ENCODE measurements at regions not wholly inside any gene's neighbourhood (a gene's known extent, or its start where the extent isn't known, plus 50 kb on each side); places are given as distances from the start of the nearest gene placed in this dataset.

DNA sequence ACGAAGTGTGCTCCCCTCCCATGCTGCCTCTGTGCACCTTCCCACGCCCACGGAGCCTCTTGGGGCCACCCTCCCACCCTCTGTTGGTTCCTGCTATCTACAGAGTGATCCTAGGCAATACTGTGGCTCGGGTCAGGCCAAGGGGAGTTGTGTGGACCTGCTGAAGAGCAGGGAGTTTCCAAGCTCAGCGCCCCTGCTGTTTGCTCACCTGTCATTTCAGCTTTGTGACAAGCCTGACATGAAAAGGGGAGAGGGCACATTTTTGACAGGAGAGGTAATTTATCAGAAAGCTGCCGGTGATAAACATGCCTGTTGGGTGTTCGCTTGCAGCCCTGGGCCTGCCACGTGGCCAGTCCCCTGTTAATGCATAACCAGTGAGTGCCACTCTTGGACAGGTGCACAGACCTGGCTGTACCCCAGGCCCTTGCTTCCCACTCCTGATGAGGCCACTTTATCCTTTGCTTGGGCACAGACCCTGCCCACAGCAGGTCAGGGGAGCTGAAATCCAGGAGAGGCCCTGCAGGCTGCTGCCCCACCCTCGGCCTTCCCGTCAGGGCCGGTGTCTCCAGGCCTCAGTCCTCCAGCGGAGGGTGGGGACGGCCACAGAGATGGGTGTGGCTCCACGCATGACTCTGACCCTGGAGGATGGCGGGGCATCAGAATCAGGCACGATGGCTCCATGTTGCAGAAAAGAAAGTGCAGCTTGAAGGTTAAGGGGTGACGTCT lies 201.5 kb upstream of the GPR12 start:
- FAIRE-seq (no peak), DNase-seq (ENCODE audit: insufficient read length) (no peak)
- TF ChIP-seq POLR2A (IDR thresholded peaks at IDR 0.05; ENCODE audit: low read depth, low read length) (no peak), POLR2AphosphoS5 (IDR thresholded peaks at IDR 0.05; ENCODE audit: low read depth, low read length) (no peak), TAF1 (IDR thresholded peaks at IDR 0.05; ENCODE audit: borderline replicate concordance, low read depth, low read length) (no peak)

DNA sequence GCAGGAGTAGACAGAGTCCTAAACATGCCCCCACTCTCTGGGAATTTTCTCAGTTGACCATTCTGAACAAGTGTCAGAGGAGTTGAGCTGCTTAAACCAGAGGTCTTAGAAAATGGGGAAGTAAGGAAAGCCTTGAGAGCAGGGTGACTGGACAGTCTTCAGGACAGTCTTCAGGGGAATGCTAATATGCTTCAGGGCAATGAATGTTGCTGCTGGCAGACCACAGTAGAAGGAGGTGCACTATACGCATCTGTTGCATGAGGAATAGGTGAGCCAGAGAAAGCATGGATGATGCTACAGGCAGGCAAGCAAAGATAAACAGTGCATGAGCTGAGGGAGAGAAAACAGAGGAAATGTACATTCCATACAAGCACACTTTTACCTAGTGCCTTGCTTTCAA lies 196.6 kb upstream of the GPR12 start:
- DNase-seq (ENCODE audit: insufficient read length) (no peak), FAIRE-seq (no peak)
- TF ChIP-seq POLR2AphosphoS5 (IDR thresholded peaks at IDR 0.05; ENCODE audit: low read depth, low read length) (no peak), TAF1 (IDR thresholded peaks at IDR 0.05; ENCODE audit: borderline replicate concordance, low read depth, low read length) (no peak), POLR2A (IDR thresholded peaks at IDR 0.05; ENCODE audit: low read depth, low read length) (no peak)

- FAIRE-seq (no peak), DNase-seq (ENCODE audit: insufficient read length) (no peak)
Measured at GRCh38 chr13:26956522-26957142, 196.0 kb upstream of the GPR12 start.

DNA sequence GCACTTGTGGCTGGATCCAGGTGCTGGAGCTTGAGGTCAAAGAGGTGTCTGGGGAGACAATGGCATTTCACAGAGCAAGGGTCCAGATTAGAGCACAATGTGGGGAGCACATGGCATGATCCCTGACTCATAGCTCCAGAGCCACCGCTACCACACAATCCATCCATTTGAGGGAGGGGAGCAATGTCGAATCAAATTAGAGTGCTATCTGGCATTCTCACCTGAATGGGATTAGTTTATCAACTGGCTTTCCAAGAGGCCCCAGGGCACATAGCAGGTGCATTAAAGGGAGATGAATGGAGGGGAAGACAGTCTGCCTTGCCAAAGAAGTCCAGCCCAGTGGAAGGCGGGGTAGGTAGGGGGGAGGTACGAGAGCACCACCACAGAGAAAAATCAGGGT lies 194.4 kb upstream of the GPR12 start:
- FAIRE-seq (no peak), DNase-seq (ENCODE audit: insufficient read length) (no peak)

More at GRCh38 chr13:26956522-26957142, 196.0 kb upstream of the GPR12 start:
- TF ChIP-seq POLR2A (IDR thresholded peaks at IDR 0.05; ENCODE audit: low read depth, low read length) (no peak), TAF1 (IDR thresholded peaks at IDR 0.05; ENCODE audit: borderline replicate concordance, low read depth, low read length) (no peak), POLR2AphosphoS5 (IDR thresholded peaks at IDR 0.05; ENCODE audit: low read depth, low read length) (no peak)

GRCh38 chr13:26953291-26953690 lies 192.7 kb upstream of the GPR12 start:
- TF ChIP-seq TAF1 (IDR thresholded peaks at IDR 0.05; ENCODE audit: borderline replicate concordance, low read depth, low read length) (no peak), POLR2AphosphoS5 (IDR thresholded peaks at IDR 0.05; ENCODE audit: low read depth, low read length) (no peak), POLR2A (IDR thresholded peaks at IDR 0.05; ENCODE audit: low read depth, low read length) (no peak)
- FAIRE-seq: no peak
- DNase-seq (ENCODE audit: insufficient read length): no peak

More for the DNA sequence above, 194.4 kb upstream of the GPR12 start:
- no peak for TF ChIP-seq POLR2AphosphoS5 (IDR thresholded peaks at IDR 0.05; ENCODE audit: low read depth, low read length)

- no peak for FAIRE-seq
- no peak for TF ChIP-seq POLR2AphosphoS5 (IDR thresholded peaks at IDR 0.05; ENCODE audit: low read depth, low read length)
- TF ChIP-seq TAF1 (IDR thresholded peaks at IDR 0.05; ENCODE audit: borderline replicate concordance, low read depth, low read length): no peak
- TF ChIP-seq POLR2A (IDR thresholded peaks at IDR 0.05; ENCODE audit: low read depth, low read length): no peak
Measured at GRCh38 chr13:26952551-26953143, 192.1 kb upstream of the GPR12 start.

DNA sequence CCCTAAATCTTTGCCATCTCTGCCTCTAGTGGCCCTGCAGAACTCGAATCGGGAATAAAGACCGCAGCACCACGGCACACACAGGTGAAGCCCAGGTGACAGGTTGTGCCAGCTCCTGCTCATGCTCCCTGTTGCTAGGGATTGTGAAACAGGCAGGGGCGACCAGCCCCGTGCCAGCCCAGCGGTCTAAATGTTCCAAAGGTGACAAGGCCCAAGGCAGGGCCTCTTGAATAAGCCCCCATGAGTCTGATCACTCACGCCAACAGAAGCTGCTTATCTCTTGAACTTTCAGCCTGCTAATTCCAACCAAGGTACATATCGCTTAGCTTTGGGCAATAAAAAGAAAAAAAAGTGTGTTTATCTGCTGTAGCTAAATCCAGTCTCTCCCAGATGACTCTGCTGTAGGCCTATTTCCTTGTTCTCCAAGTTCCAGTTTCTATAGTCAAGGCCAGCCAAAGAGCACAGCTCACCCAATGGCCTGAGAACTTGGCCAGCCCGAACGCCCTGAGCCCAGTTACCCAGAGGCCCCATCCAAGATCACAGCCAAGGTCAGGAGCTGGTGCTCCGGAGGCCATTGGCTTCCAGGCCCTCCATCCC lies 191.1 kb upstream of the GPR12 start:
- DNase-seq (ENCODE audit: insufficient read length) (no peak), FAIRE-seq (no peak)
- no peak for TF ChIP-seq POLR2AphosphoS5 (IDR thresholded peaks at IDR 0.05; ENCODE audit: low read depth, low read length)
- TF ChIP-seq POLR2A (IDR thresholded peaks at IDR 0.05; ENCODE audit: low read depth, low read length): no peak
- no peak for TF ChIP-seq TAF1 (IDR thresholded peaks at IDR 0.05; ENCODE audit: borderline replicate concordance, low read depth, low read length)

More at GRCh38 chr13:26952551-26953143, 192.1 kb upstream of the GPR12 start:
- DNase-seq (ENCODE audit: insufficient read length): no peak

DNA sequence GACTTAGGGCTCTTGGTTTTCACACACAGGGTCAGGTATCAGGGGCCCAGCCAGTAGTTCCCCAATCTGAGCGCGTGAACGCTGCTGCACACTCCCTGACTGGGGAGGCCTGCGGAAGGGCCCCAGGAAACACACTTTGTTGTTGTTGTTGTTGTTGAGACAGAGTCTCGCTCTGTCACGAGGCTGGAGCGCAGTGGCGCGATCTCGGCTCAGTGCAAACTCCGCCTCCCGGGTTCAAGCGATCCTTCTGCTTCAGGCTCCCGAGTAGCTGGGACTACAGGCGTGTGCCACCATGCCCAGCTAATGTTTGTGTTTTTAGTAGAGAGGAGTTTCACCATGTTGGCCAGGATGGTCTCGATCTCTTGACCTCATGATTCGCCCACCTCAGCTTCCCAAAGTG lies 190.4 kb upstream of the GPR12 start:
- no peak for TF ChIP-seq POLR2A (IDR thresholded peaks at IDR 0.05; ENCODE audit: low read depth, low read length)
- DNase-seq (ENCODE audit: insufficient read length): no peak
- FAIRE-seq: no peak

- DNase-seq (ENCODE audit: insufficient read length) (no peak), FAIRE-seq (no peak)
- TF ChIP-seq POLR2A (IDR thresholded peaks at IDR 0.05; ENCODE audit: low read depth, low read length): no peak
- no peak for TF ChIP-seq POLR2AphosphoS5 (IDR thresholded peaks at IDR 0.05; ENCODE audit: low read depth, low read length)
- no peak for TF ChIP-seq TAF1 (IDR thresholded peaks at IDR 0.05; ENCODE audit: borderline replicate concordance, low read depth, low read length)
Measured at GRCh38 chr13:26950546-26950945, 190.0 kb upstream of the GPR12 start.

GRCh38 chr13:26949701-26950502 lies 189.3 kb upstream of the GPR12 start:
- DNase-seq (ENCODE audit: insufficient read length) (no peak), FAIRE-seq (no peak)
- TF ChIP-seq TAF1 (IDR thresholded peaks at IDR 0.05; ENCODE audit: borderline replicate concordance, low read depth, low read length): no peak

DNA sequence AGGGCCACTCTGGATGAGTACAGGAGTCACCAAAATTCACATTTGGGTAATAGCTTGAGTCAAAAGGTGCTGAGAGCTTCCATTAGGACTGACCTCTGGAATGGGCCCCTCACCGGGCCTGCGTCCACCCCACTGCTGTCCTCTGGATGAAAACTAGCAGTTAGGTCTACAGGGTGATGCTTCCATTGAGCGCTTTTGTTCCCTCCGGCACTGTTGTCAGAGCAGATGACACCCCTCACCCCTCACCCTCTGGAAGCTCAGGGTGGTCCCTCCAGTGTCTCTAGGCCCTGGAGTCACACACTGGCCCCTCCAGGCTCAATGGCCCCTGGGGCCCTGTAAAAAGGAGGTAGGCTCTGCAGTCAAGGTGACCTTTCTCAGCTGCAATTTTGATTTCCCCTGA lies 187.8 kb upstream of the GPR12 start:
- FAIRE-seq (no peak), DNase-seq (ENCODE audit: insufficient read length) (no peak)
- TF ChIP-seq POLR2AphosphoS5 (IDR thresholded peaks at IDR 0.05; ENCODE audit: low read depth, low read length): no peak
- no peak for TF ChIP-seq TAF1 (IDR thresholded peaks at IDR 0.05; ENCODE audit: borderline replicate concordance, low read depth, low read length)
- no peak for TF ChIP-seq POLR2A (IDR thresholded peaks at IDR 0.05; ENCODE audit: low read depth, low read length)

All from GM12892 (cell line).